Testis (tissue), 2 donors: ENCODE measurements at regions not wholly inside any gene's neighbourhood (a gene's known extent, or its start where the extent isn't known, plus 50 kb on each side); places are given as distances from the start of the nearest gene placed in this dataset.

Experiments used
- DNase-seq: peaks from one replicate; pipeline ENCODE4 v3.0.0-alpha.2; 2019
- H3K27ac ChIP-seq, 2 donors: fragments of 200-600 bp; sonication (generic); one replicate each; pipeline ENCODE4 v1.5.1; 2019
- H3K27me3 ChIP-seq: fragments of 200-600 bp; sonication (generic); one replicate; pipeline ENCODE4 v1.5.1; 2019
- H3K36me3 ChIP-seq: fragments of 200-600 bp; sonication (generic); one replicate; pipeline ENCODE4 v1.5.1; 2017; ENCODE audit warnings: low read depth; ENCODE audit errors: missing control alignments
- H3K4me1 ChIP-seq: fragments of 200-600 bp; sonication (generic); one replicate; pipeline ENCODE4 v1.5.1; 2019
- H3K4me3 ChIP-seq, 2 donors: fragments of 200-600 bp; sonication (generic); one replicate each; pipeline ENCODE4 v1.5.1; 2017 to 2019
- H3K9me3 ChIP-seq: fragments of 200-600 bp; sonication (generic); one replicate; pipeline ENCODE4 v1.5.1; 2017
- CTCF ChIP-seq, 3 experiments: fragments of 450-650 bp in 2 of 3; fragments of 200-600 bp in 1 of 3; sonication (generic) in 1 of 3; IDR thresholded peaks; one replicate each; pipeline ENCODE4 v1.5.1; 2016 to 2019; ENCODE audit warnings: antibody characterized with exemption in 3 of 3, mild to moderate bottlenecking in 2 of 3, moderate library complexity in 1 of 3
- POLR2A ChIP-seq: fragments of 450-650 bp; IDR thresholded peaks from one replicate; pipeline ENCODE4 v1.6.1; 2017; ENCODE audit warnings: antibody characterized with exemption, mild to moderate bottlenecking, moderate library complexity
- WGBS, 2 donors: methylation state at CpG; one replicate each; pipeline ENCODE4 v1.1.5; 2018; 5-methylcytosine and 5-hydroxymethylcytosine counted together
- intact Hi-C: fragments of 100-400 bp; cut with DNase I; formaldehyde crosslinking; loops from one replicate; pipeline ENCODE4 v1.15.1; 2023; ENCODE audit warnings: low total_unique reads

DNA sequence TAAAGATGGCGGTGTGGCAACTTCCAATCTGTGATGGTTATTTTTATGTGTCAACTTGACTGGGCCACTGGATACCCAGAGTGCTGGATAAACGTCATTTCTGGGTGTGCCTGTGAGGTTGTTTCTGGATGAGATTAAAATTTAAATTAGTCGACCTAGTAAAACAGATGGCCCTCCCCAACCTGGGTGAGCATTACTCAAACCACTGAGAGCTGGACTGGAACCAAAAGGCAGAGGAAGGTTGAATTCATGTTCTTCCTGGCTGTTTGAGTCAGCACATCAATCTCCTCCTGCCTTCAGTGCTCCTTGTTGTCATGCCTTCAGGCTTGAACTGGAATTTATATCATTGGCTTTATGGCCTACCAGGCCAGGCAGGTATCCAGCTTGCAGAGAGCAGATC lies 190.8 kb upstream of the RGPD4 start:
- Histone ChIP-seq H3K36me3 (no peaks in the 10 kb centered on the region), H3K27ac (no peak overlapping the region), H3K4me3 (no peak overlapping the region), H3K27me3 (no peaks in the 10 kb centered on the region), H3K4me1 (no peaks in the 10 kb centered on the region), H3K9me3 (no peaks in the 10 kb centered on the region)
- TF ChIP-seq CTCF (IDR thresholded peaks at IDR 0.05) (no peak), POLR2A (no peak)
- 90 to 96% methylated on average over 3 of the region's 3 CpGs for WGBS, 2 donors
- DNase-seq = no peak
- intact Hi-C loops = no loop called here

DNA sequence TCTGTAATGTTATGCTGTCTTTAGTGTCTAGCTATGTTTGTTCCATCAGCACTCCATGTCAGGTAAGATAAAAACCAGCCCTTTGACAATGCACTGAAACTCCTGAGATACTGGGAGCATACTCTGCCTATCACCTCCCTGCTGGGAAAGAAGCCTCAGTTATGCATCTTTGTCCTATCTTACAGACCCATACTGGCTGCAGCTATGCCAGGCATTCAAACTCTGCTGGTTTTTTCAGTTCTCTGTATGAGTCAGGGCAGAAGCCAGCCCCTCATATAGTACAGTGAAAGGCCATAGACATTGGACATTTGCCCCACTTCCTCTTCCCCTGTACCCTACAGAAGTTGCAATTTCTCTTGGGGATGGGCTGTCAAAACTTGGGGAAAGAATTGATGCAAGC lies 181.1 kb upstream of the RGPD4 start:
- intact Hi-C loops = no loop called here
- Histone ChIP-seq H3K36me3 (no peaks in the 10 kb centered on the region), H3K27ac (no peak overlapping the region), H3K4me1 (no peaks in the 10 kb centered on the region), H3K27me3 (no peaks in the 10 kb centered on the region), H3K4me3 (no peak overlapping the region), H3K9me3 (no peaks in the 10 kb centered on the region)
- no peak for DNase-seq
- TF ChIP-seq CTCF (IDR thresholded peaks at IDR 0.05) = no peak
- TF ChIP-seq POLR2A = no peak

DNA sequence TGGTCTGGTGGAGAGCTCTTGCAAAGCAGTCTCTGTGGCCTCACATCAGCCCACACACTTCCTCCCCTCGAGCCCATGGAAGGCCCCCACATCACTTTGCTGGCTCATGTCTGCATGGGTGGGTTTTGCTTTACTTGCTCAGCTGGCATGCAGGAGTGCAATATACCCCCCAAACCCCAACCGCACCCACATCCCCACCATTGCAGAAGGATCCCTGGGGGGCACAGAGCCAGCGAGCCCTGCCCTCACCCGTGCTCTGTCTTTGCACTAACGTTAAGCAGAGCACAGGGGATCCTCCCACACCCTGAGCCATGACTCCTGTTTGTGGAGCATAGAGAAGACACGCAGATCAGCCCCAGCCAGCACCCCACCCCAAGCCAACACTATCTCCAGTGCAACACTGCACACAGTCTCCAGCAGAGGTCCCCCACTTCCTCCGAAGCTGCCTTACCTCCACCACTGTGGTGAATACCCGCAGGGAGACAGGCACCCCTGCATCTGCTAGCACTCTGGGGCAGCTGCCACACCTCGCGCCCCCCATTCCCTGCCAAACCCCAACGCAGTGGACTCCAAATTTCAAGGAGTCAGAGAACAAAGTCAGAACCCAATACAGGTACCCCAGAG lies 177.8 kb upstream of the RGPD4 start:
- intact Hi-C loops = no loop called here
- Histone ChIP-seq H3K9me3 (no peaks in the 10 kb centered on the region), H3K4me1 (no peaks in the 10 kb centered on the region), H3K27ac (no peak overlapping the region), H3K36me3 (no peaks in the 10 kb centered on the region), H3K4me3 (no peak overlapping the region), H3K27me3 (no peaks in the 10 kb centered on the region)
- no peak for DNase-seq
- WGBS, 2 donors = 90 to 93% methylated on average over 9 to 11 of the region's 11 CpGs
- TF ChIP-seq POLR2A = no peak
- TF ChIP-seq CTCF (IDR thresholded peaks at IDR 0.05) = no peak

DNA sequence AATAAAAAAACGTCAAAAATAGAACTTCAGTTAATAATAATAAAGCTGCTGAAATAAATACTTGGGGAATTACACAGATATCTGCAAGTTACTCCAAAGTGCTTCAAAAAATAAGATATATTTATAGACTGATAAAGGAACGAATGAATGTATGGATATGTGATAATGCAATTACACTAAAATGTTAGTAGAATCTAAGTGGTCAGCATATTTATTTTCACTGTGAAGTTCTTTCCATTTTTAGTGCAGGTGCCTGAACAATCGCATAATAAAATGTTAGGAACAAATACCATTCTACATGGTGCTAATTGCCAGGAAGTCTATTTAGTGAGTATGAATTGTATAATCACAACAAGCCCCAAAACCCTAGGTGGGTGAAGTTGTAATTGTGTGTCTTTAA lies 169.6 kb upstream of the RGPD4 start:
- Histone ChIP-seq H3K27me3 (no peaks in the 10 kb centered on the region), H3K9me3 (no peaks in the 10 kb centered on the region), H3K36me3 (no peaks in the 10 kb centered on the region), H3K4me1 (no peaks in the 10 kb centered on the region), H3K4me3 (no peak overlapping the region), H3K27ac (no peak overlapping the region)
- no peak for DNase-seq
- no peak for TF ChIP-seq CTCF (IDR thresholded peaks at IDR 0.05)
- TF ChIP-seq POLR2A = no peak
- 77 to 89% methylated on average over 3 of the region's 3 CpGs for WGBS, 2 donors
- intact Hi-C loops = no loop called here

DNA sequence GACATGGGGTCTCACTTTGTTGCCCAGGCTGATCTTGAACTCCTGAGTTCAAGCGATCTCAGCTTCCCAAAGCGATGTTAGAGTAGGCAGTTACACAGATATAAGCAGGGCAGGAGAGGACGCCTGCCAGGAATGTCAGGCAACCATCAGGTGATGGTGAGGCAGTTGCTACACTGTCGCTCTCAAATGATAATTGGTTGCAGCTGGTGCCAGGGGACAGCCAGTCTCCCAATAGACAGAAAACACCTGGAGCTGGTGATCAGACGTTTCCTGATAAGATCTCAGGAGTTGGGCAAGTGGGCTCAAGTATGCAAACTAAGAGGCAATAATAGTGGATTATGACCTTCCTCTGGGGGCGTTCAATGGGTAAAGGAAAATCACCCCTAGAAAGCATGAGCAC lies 163.1 kb upstream of the RGPD4 start:
- H3K27me3 ChIP-seq = no peaks in the 10 kb centered on the region
- H3K4me3 ChIP-seq = no peak overlapping the region
- intact Hi-C loops = no loop called here
- no peaks in the 10 kb centered on the region for H3K36me3 ChIP-seq
- TF ChIP-seq POLR2A (no peak), CTCF (IDR thresholded peaks at IDR 0.05) (no peak)
- no peaks in the 10 kb centered on the region for H3K9me3 ChIP-seq
- H3K27ac ChIP-seq = no peak overlapping the region
- H3K4me1 ChIP-seq = no peaks in the 10 kb centered on the region
- DNase-seq = no peak
- 68 to 80% methylated on average over 6 of the region's 6 CpGs for WGBS, 2 donors
